ENCODE measurements at regions not wholly inside any gene's neighbourhood (a gene's known extent, or its start where the extent isn't known, plus 50 kb on each side); places are given as distances from the start of the nearest gene placed in this dataset.

- 25% methylated on average over 3 of the region's 3 CpGs for WGBS (ENCODE audit: low lambda C conversion rate)
- Histone ChIP-seq H3K4me3 (ENCODE audit: low read depth in 2 of 2, low read length in 1 of 2) (no peak overlapping the region), H3K4me1 (ENCODE audit: control insufficient read depth in 1 of 2, insufficient read depth in 2 of 2, low read depth in 1 of 2, low read length in 1 of 2) (no peaks in the 10 kb centered on the region), H3K27ac (ENCODE audit: low read depth in 2 of 2, low read length in 1 of 2) (no peak overlapping the region), H3K36me3 (replicated peaks in 1 of 2; ENCODE audit: control insufficient read depth in 1 of 2, insufficient read depth in 2 of 2, low read length in 1 of 2) (no peaks in the 10 kb centered on the region), H3K4me2 (no peak overlapping the region), H3K9me2 (no peaks in the 10 kb centered on the region), H3K79me2 (ENCODE audit: insufficient read depth) (no peaks in the 10 kb centered on the region), H2AFZ (ENCODE audit: low read depth) (no peak overlapping the region), H3F3A (replicated peaks; ENCODE audit: insufficient read depth) (no peaks in the 10 kb centered on the region), H3K9me3 (no peaks in the 10 kb centered on the region), H4K20me1 (ENCODE audit: insufficient read depth) (no peaks in the 10 kb centered on the region), H3K27me3 (ENCODE audit: insufficient read depth) (no peaks in the 10 kb centered on the region), H3K9ac (no peak overlapping the region)
- CTCF ChIA-PET = no interaction called here
- no peak for TF ChIP-seq TCF12 (IDR thresholded peaks at IDR 0.05)
- TF ChIP-seq REST (IDR thresholded peaks at IDR 0.05; ENCODE audit: low read depth, low read length) = no peak
- no peak for TF ChIP-seq POLR2AphosphoS5 (IDR thresholded peaks at IDR 0.05; ENCODE audit: low read depth, low read length)
- no peak for DNase-seq
- POLR2A ChIA-PET = no interaction called here
Observed at GRCh38 chr1:220976390-220976789, 97.1 kb downstream of the HLX start.

DNA sequence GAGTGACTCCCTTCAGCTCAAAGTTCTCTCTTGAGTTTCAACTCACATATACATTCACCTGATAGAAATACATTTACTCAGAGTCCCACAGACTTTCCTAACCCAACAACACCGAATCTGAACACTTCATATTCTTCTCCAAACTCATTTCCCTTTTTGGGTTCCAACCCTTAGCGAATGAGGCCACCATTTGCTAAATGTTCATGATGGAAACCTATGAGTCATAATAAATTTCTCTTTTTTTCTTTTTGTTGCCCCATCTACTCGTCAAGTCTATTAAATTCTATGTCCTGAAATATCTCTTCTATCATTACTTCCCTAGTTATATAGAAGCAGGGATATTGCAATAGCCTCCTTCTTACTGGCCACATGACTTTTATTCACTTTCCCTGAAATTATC, 100.1 kb downstream of the HLX start:
- H3K27me3 ChIP-seq (ENCODE audit: insufficient read depth) = no peaks in the 10 kb centered on the region
- H3K9ac ChIP-seq = no peak overlapping the region
- H3K4me3 ChIP-seq (ENCODE audit: low read depth in 2 of 2, low read length in 1 of 2) = no peak overlapping the region
- H3K4me1 ChIP-seq (ENCODE audit: control insufficient read depth in 1 of 2, insufficient read depth in 2 of 2, low read depth in 1 of 2, low read length in 1 of 2) = no peaks in the 10 kb centered on the region; a peak in 1 of 4 replicates
- ChIA-PET CTCF (no interaction called here), POLR2A (no interaction called here)
- H3K36me3 ChIP-seq (replicated peaks in 1 of 2; ENCODE audit: control insufficient read depth in 1 of 2, insufficient read depth in 2 of 2, low read length in 1 of 2) = no peaks in the 10 kb centered on the region
- H3K9me2 ChIP-seq = no peaks in the 10 kb centered on the region
- H3K27ac ChIP-seq (ENCODE audit: low read depth in 2 of 2, low read length in 1 of 2) = no peak overlapping the region
- H3K4me2 ChIP-seq = no peak overlapping the region
- no peak for DNase-seq
- WGBS (ENCODE audit: low lambda C conversion rate) = 67% methylated on average over 3 of the region's 3 CpGs
- no peaks in the 10 kb centered on the region for H4K20me1 ChIP-seq (ENCODE audit: insufficient read depth)
- H3K9me3 ChIP-seq = no peaks in the 10 kb centered on the region
- no peaks in the 10 kb centered on the region for H3F3A ChIP-seq (replicated peaks; ENCODE audit: insufficient read depth)
- H3K79me2 ChIP-seq (ENCODE audit: insufficient read depth) = no peaks in the 10 kb centered on the region
- no peak overlapping the region for H2AFZ ChIP-seq (ENCODE audit: low read depth)
- TF ChIP-seq, protein P1, sequence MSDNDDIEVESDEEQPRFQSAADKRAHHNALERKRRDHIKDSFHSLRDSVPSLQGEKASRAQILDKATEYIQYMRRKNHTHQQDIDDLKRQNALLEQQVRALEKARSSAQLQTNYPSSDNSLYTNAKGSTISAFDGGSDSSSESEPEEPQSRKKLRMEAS (IDR thresholded peaks at IDR 0.05; ENCODE audit: low read depth) = no peak
- no peak for TF ChIP-seq TEAD4 (IDR thresholded peaks at IDR 0.05; ENCODE audit: borderline replicate concordance, insufficient read depth)
- no peak for TF ChIP-seq MEF2A (IDR thresholded peaks at IDR 0.05; ENCODE audit: borderline replicate concordance, low read depth)
- TF ChIP-seq CHD2 (IDR thresholded peaks at IDR 0.05; ENCODE audit: low read length, partially characterized antibody) = no peak
- TF ChIP-seq REST (IDR thresholded peaks at IDR 0.05; ENCODE audit: low read depth, low read length) = no peak
- TF ChIP-seq NRF1 (IDR thresholded peaks at IDR 0.05; ENCODE audit: low read depth, low read length) = no peak
- no peak for TF ChIP-seq POLR2AphosphoS5 (IDR thresholded peaks at IDR 0.05; ENCODE audit: low read depth, low read length)
- TF ChIP-seq GABPA (IDR thresholded peaks at IDR 0.05; ENCODE audit: low read depth) = no peak
- TF ChIP-seq RXRA (IDR thresholded peaks at IDR 0.05; ENCODE audit: borderline replicate concordance, low read depth) = no peak
- TF ChIP-seq USF2 (IDR thresholded peaks at IDR 0.05; ENCODE audit: borderline replicate concordance, low read depth, low read length) = no peak
- TF ChIP-seq EZH2phosphoT487 (IDR thresholded peaks at IDR 0.05; ENCODE audit: borderline replicate concordance, low read depth) = no peak
- TF ChIP-seq RFX5 (IDR thresholded peaks at IDR 0.05; ENCODE audit: low read length) = no peak
- TF ChIP-seq RAD21 (IDR thresholded peaks at IDR 0.05; ENCODE audit: low read length) = no peak
- TF ChIP-seq EP300 (IDR thresholded peaks at IDR 0.05; ENCODE audit: borderline replicate concordance in 1 of 2, low read depth in 1 of 2, low read length in 1 of 2) = no peak
- TF ChIP-seq GATA2 (CRISPR knock-in tag; IDR thresholded peaks at IDR 0.05) = no peak
- TF ChIP-seq SIN3A (IDR thresholded peaks at IDR 0.05; ENCODE audit: borderline replicate concordance, low read depth, low read length) = no peak
- TF ChIP-seq TCF12 (IDR thresholded peaks at IDR 0.05) = no peak
